ENCODE measurements at regions not wholly inside any gene's neighbourhood (a gene's known extent, or its start where the extent isn't known, plus 50 kb on each side); places are given as distances from the start of the nearest gene placed in this dataset.
A peak's percentile ranks its signal among the peaks of the same experiment; 100 is the strongest.

- Histone ChIP-seq H3K4me3 (ENCODE audit: low read length) (no peak overlapping the region), H3K27me3 (ENCODE audit: insufficient read depth, low read depth, low read length) (no peaks in the 10 kb centered on the region), H3K9me3 (ENCODE audit: low read length) (no peaks in the 10 kb centered on the region), H4K20me1 (ENCODE audit: insufficient read depth) (no peaks in the 10 kb centered on the region), H3K9me2 (ENCODE audit: insufficient read depth, low read length) (no peaks in the 10 kb centered on the region), H3K36me3 (ENCODE audit: insufficient read depth, low read length) (no peaks in the 10 kb centered on the region), H3K79me2 (replicated peaks; ENCODE audit: insufficient read depth, low read length) (no peaks in the 10 kb centered on the region), H3K4me2 (ENCODE audit: low read length) (no peak overlapping the region), H3F3A (ENCODE audit: insufficient read depth, low read length, poor library complexity, severe bottlenecking) (no peaks in the 10 kb centered on the region), H2AFZ (ENCODE audit: low read depth, low read length) (no peak overlapping the region), H3K27ac (ENCODE audit: low read length) (no peak overlapping the region), H3K9ac (ENCODE audit: low read length) (no peak overlapping the region)
- TF ChIP-seq EP300 (conservative IDR thresholded peaks at IDR 0.05; ENCODE audit: poor library complexity, severe bottlenecking): peak; percentile 18
- TF ChIP-seq EZH2 (IDR thresholded peaks at IDR 0.05; ENCODE audit: borderline replicate concordance, insufficient read depth, low read length, poor library complexity, severe bottlenecking): no peak
- no peak for TF ChIP-seq RAD21 (conservative IDR thresholded peaks at IDR 0.05)
- TF ChIP-seq TAF1 (IDR thresholded peaks at IDR 0.05; ENCODE audit: low read depth): no peak
These were observed 60.9 kb upstream of the PDE1C start for GRCh38 chr7:32131091-32131490.

DNA sequence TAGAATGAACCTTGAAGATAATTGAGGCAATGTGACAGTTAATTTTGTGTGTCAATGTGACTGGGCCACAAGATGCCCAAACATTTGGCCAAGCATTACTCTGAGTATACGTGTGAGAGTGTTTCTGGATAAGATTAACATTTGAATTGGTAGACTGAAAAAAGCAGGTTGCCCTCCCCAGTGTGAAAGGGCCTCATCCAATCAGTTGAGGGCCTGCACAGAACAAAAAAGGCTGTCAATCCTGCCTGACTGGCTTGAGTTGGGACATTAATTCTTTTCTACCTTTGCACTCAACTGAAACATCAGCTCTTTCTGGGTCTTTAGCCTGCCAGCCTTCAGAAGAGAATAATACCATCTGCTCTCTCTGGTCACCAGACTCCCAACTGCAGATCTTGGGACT, 56.6 kb upstream of the PDE1C start:
- Histone ChIP-seq H4K20me1 (ENCODE audit: insufficient read depth) (no peaks in the 10 kb centered on the region), H3K27me3 (ENCODE audit: insufficient read depth, low read depth, low read length) (no peaks in the 10 kb centered on the region), H3K36me3 (ENCODE audit: insufficient read depth, low read length) (no peaks in the 10 kb centered on the region), H3K9me3 (ENCODE audit: low read length) (no peaks in the 10 kb centered on the region), H2AFZ (ENCODE audit: low read depth, low read length) (no peak overlapping the region), H3K9me2 (ENCODE audit: insufficient read depth, low read length) (no peaks in the 10 kb centered on the region), H3K27ac (ENCODE audit: low read length) (no peak overlapping the region), H3K4me3 (ENCODE audit: low read length) (no peak overlapping the region), H3K9ac (ENCODE audit: low read length) (no peak overlapping the region), H3K4me2 (ENCODE audit: low read length) (no peak overlapping the region), H3F3A (ENCODE audit: insufficient read depth, low read length, poor library complexity, severe bottlenecking) (no peaks in the 10 kb centered on the region), H3K79me2 (replicated peaks; ENCODE audit: insufficient read depth, low read length) (no peaks in the 10 kb centered on the region)
- TF ChIP-seq MXI1 (conservative IDR thresholded peaks at IDR 0.05; ENCODE audit: poor library complexity, severe bottlenecking) (no peak), RAD21 (conservative IDR thresholded peaks at IDR 0.05) (no peak), CTCF (IDR thresholded peaks at IDR 0.05; ENCODE audit: poor library complexity, severe bottlenecking) (no peak), POLR2AphosphoS5 (IDR thresholded peaks at IDR 0.05) (no peak)
- TF ChIP-seq, protein P1, sequence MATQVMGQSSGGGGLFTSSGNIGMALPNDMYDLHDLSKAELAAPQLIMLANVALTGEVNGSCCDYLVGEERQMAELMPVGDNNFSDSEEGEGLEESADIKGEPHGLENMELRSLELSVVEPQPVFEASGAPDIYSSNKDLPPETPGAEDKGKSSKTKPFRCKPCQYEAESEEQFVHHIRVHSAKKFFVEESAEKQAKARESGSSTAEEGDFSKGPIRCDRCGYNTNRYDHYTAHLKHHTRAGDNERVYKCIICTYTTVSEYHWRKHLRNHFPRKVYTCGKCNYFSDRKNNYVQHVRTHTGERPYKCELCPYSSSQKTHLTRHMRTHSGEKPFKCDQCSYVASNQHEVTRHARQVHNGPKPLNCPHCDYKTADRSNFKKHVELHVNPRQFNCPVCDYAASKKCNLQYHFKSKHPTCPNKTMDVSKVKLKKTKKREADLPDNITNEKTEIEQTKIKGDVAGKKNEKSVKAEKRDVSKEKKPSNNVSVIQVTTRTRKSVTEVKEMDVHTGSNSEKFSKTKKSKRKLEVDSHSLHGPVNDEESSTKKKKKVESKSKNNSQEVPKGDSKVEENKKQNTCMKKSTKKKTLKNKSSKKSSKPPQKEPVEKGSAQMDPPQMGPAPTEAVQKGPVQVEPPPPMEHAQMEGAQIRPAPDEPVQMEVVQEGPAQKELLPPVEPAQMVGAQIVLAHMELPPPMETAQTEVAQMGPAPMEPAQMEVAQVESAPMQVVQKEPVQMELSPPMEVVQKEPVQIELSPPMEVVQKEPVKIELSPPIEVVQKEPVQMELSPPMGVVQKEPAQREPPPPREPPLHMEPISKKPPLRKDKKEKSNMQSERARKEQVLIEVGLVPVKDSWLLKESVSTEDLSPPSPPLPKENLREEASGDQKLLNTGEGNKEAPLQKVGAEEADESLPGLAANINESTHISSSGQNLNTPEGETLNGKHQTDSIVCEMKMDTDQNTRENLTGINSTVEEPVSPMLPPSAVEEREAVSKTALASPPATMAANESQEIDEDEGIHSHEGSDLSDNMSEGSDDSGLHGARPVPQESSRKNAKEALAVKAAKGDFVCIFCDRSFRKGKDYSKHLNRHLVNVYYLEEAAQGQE (IDR thresholded peaks at IDR 0.05; ENCODE audit: borderline replicate concordance): no peak

Data from neural cell (in vitro differentiated cells).